K562 (cell line): ENCODE measurements at regions not wholly inside any gene's neighbourhood (a gene's known extent, or its start where the extent isn't known, plus 50 kb on each side); places are given as distances from the start of the nearest gene placed in this dataset.

ENCODE experiments used
- ATAC-seq: fragments of 200-7000 bp; cut with Tn5 transposase; 3 replicates; pipeline ENCODE4 v1.9.1; 2020; ENCODE audit warnings: moderate library complexity
- BruUV-seq: library from RNA; stranded (reverse); fragments of 400-500 nt; replicated peaks from 2 replicates; lab custom pipeline; 2021; lab: Mats Ljungman, UMichigan
- CTCF ChIA-PET: fragments of 300-600 bp; formaldehyde crosslinking; extraction: SDS; loops from one replicate; lab custom pipeline; 2021; ENCODE audit warnings: low intra/inter-chr PET ratio; lab: Yijun Ruan, JAX
- POLR2A ChIA-PET: fragments of 300-600, 350-650 bp; sonication (Branson Sonifier 250); formaldehyde crosslinking; extraction: SDS; loops from one replicate; lab custom pipeline; 2021; ENCODE audit warnings: antibody characterized with exemption, inconsistent platforms; lab: Yijun Ruan, JAX
- DNase-seq, 4 experiments: peaks; one replicate each; pipeline versions ENCODE4 v3.0.0 to v3.0.0-alpha.2; 2011 to 2018; ENCODE audit warnings: low spot score in 3 of 4, mixed read lengths in 3 of 4; ENCODE audit errors: extremely low read depth in 1 of 4
- FAIRE-seq: peaks from 2 replicates; lab custom pipeline; 2011; peaks lifted over from hg19 to GRCh38; lab: Jason Lieb, UNC
- H2AFZ ChIP-seq: 2 replicates; pipeline ENCODE4 v1.6.0; 2011; ENCODE audit warnings: low read depth, low read length, control low read depth, inconsistent platforms
- H3K27ac ChIP-seq: fragments of 200-600 bp; 3 replicates; pipeline ENCODE4 v1.8.0; 2011; ENCODE audit warnings: low read depth, mild to moderate bottlenecking, control low read depth, inconsistent platforms, low read length, moderate library complexity, mixed read lengths; ENCODE audit errors: extremely low read depth
- H3K27me3 ChIP-seq, 2 experiments: fragments of 300-600 bp in 1 of 2; 2 replicates in 1 of 2; 3 replicates in 1 of 2; pipeline versions ENCODE4 v1.6.0 to v1.8.0; 2011; ENCODE audit warnings: inconsistent platforms in 2 of 2, low read length in 2 of 2, mild to moderate bottlenecking in 1 of 2, mixed read lengths in 1 of 2, moderate library complexity in 1 of 2; ENCODE audit not compliant: control insufficient read depth in 2 of 2, insufficient read depth in 2 of 2
- H3K36me3 ChIP-seq: fragments of 300-600 bp; 3 replicates; pipeline ENCODE4 v1.8.0; 2011; ENCODE audit warnings: mild to moderate bottlenecking, low read length, inconsistent platforms; ENCODE audit not compliant: control insufficient read depth, insufficient read depth
- H3K4me1 ChIP-seq, 2 experiments: fragments of 200-600 bp in 1 of 2; replicated peaks in 1 of 2; 2 replicates in 1 of 2; 3 replicates in 1 of 2; pipeline versions ENCODE4 v1.5.1 to v1.8.0; 2011; ENCODE audit warnings: inconsistent platforms in 2 of 2, low read length in 2 of 2, mild to moderate bottlenecking in 1 of 2, mixed read lengths in 1 of 2, moderate library complexity in 1 of 2; ENCODE audit not compliant: control insufficient read depth in 2 of 2, insufficient read depth in 2 of 2
- H3K4me2 ChIP-seq: 2 replicates; pipeline ENCODE4 v1.6.1; 2011; ENCODE audit warnings: low read length, control low read depth, inconsistent platforms, mixed read lengths; ENCODE audit not compliant: insufficient read depth
- H3K4me3 ChIP-seq: fragments of 200-600 bp; sonication (generic), shearing (Covaris generic); 2 replicates; pipeline ENCODE4 v1.5.1; 2016; ENCODE audit warnings: control low read depth, inconsistent platforms
- H3K79me2 ChIP-seq: fragments of 200-600 bp; 3 replicates; pipeline ENCODE4 v1.8.0; 2011; ENCODE audit warnings: low read length, inconsistent platforms; ENCODE audit not compliant: control insufficient read depth, insufficient read depth
- H3K9ac ChIP-seq, 2 experiments: 2 replicates each; pipeline versions ENCODE4 v1.6.0 to v1.6.1; 2011; ENCODE audit warnings: low read depth in 2 of 2, low read length in 2 of 2, control low read depth in 1 of 2, inconsistent platforms in 1 of 2, mild to moderate bottlenecking in 1 of 2, mixed read lengths in 1 of 2; ENCODE audit not compliant: insufficient read depth in 1 of 2
- H3K9me1 ChIP-seq: one replicate; pipeline ENCODE4 v1.6.0; 2011; ENCODE audit warnings: inconsistent platforms, mild to moderate bottlenecking, low read length, moderate library complexity; ENCODE audit not compliant: control insufficient read depth, insufficient read depth
- H3K9me3 ChIP-seq: replicated peaks from 2 replicates; pipeline ENCODE4 v1.5.1; 2011; ENCODE audit warnings: low read depth, low read length, inconsistent platforms; ENCODE audit not compliant: control insufficient read depth, insufficient read depth
- H4K20me1 ChIP-seq: replicated peaks from 2 replicates; pipeline ENCODE4 v1.6.1; 2011; ENCODE audit warnings: low read length, inconsistent platforms, mixed read lengths; ENCODE audit not compliant: control insufficient read depth, insufficient read depth
- HNRNPH1 ChIP-seq: fragments of 200-400 bp; formaldehyde crosslinking; optimal IDR thresholded peaks from 2 replicates; pipeline ENCODE3; 2017; ENCODE audit warnings: low read depth, mild to moderate bottlenecking, low read length, moderate library complexity
- MITF ChIP-seq: IDR thresholded peaks from 2 replicates; pipeline ENCODE4 v1.6.1; 2014; ENCODE audit warnings: antibody characterized with exemption
- SIRT6 ChIP-seq: IDR thresholded peaks from one replicate; pipeline ENCODE4 v1.6.1; 2012; ENCODE audit warnings: low read depth, mild to moderate bottlenecking, control low read depth, inconsistent platforms, low read length, moderate library complexity
- TAF9B ChIP-seq: fragments of 450-650 bp; IDR thresholded peaks from 2 replicates; pipeline ENCODE4 v1.6.1; 2018; ENCODE audit warnings: mild to moderate bottlenecking; ENCODE audit not compliant: partially characterized antibody
- ZNF395 ChIP-seq: fragments of 200-800 bp; sonication (Bioruptor generic); IDR thresholded peaks from 2 replicates; pipeline ENCODE4 v1.6.1; 2017; ENCODE audit warnings: missing genetic modification characterization, missing compliant biosample characterization
- WGBS: fragments of 100-300 bp; shearing (Covaris generic); methylation state at CpG from one replicate; pipeline ENCODE4 v1.1.6; 2016; ENCODE audit warnings: low coverage, mixed read lengths; ENCODE audit not compliant: insufficient coverage; ENCODE audit errors: missing lambda C conversion rate; 5-methylcytosine and 5-hydroxymethylcytosine counted together
- in situ Hi-C: fragments of 300-500 bp; cut with MboI; formaldehyde crosslinking; loops from 4 replicates; pipeline ENCODE4 v1.15.0; 2018; ENCODE audit warnings: inconsistent platforms, mixed read lengths
- intact Hi-C: fragments of 100-400 bp; cut with micrococcal nuclease; formaldehyde crosslinking; loops from 2 replicates; pipeline ENCODE4 v1.14.2; 2022

- Histone ChIP-seq H2AFZ (no peak overlapping the region), H3K9ac (no peak overlapping the region), H3K4me1 (no peaks in the 10 kb centered on the region), H3K9me1 (no peaks in the 10 kb centered on the region), H3K4me2 (no peak overlapping the region), H3K27me3 (no peaks in the 10 kb centered on the region; a peak in 1 of 5 replicates)
- 0% methylated on average over 1 of the region's 2 CpGs for WGBS
- no TSS peak for BruUV-seq
- no peak for DNase-seq
- in situ Hi-C loops, result no loop called here
- POLR2A ChIA-PET, result no interaction called here
- CTCF ChIA-PET, result no interaction called here
- TF ChIP-seq HNRNPH1 (no peak), SIRT6 (no peak), ZNF395 (CRISPR knock-in tag) (no peak), MITF (no peak), TAF9B (no peak)
- TF ChIP-seq, all 486 proteins: peak for 0
- Histone ChIP-seq H4K20me1 (no peaks in the 10 kb centered on the region), H3K9me3 (no peaks in the 10 kb centered on the region), H3K79me2 (no peaks in the 10 kb centered on the region), H3K27ac (no peak overlapping the region), H3K36me3 (no peaks in the 10 kb centered on the region), H3K4me3 (no peak overlapping the region)
- ATAC-seq (no peak), FAIRE-seq (no peak)
- intact Hi-C loops, result no loop called here
These were observed 202.6 kb downstream of the TMX1 start for GRCh38 chr14:51442513-51443175.
